ENCODE measurements at regions not wholly inside any gene's neighbourhood (a gene's known extent, or its start where the extent isn't known, plus 50 kb on each side); places are given as distances from the start of the nearest gene placed in this dataset.

- Mint-ChIP-seq H3K36me3 (ENCODE audit: low read depth) (no peaks in the 10 kb centered on the region), H3K27ac (no peak overlapping the region), H3K4me1 (no peaks in the 10 kb centered on the region), H3K9me3 (no peaks in the 10 kb centered on the region), H3K27me3 (no peaks in the 10 kb centered on the region), H3K4me3 (no peak overlapping the region)
- ATAC-seq (ENCODE audit: low read depth) = no peak
- ChIA-PET POLR2A (no interaction called here), CTCF (no interaction called here)
- no peak for TF ChIP-seq CTCF (IDR thresholded peaks at IDR 0.05)
- DNase-seq = no peak
- intact Hi-C loops (cut with micrococcal nuclease) = no loop called here
Observed at GRCh38 chr4:37157476-37158167, 86.9 kb upstream of the NWD2 start.

GRCh38 chr4:37160653-37161052, 83.9 kb upstream of the NWD2 start:
- no peaks in the 10 kb centered on the region for H3K36me3 Mint-ChIP-seq (ENCODE audit: low read depth)
- H3K27ac Mint-ChIP-seq = no peak overlapping the region
- DNase-seq = no peak
- no peaks in the 10 kb centered on the region for H3K27me3 Mint-ChIP-seq
- no peaks in the 10 kb centered on the region for H3K4me1 Mint-ChIP-seq
- CTCF ChIA-PET = no interaction called here
- no peak for ATAC-seq (ENCODE audit: low read depth)
- intact Hi-C loops (cut with micrococcal nuclease) = no loop called here
- POLR2A ChIA-PET = no interaction called here
- TF ChIP-seq CTCF (IDR thresholded peaks at IDR 0.05) = no peak
- H3K4me3 Mint-ChIP-seq = no peak overlapping the region
- H3K9me3 Mint-ChIP-seq = no peaks in the 10 kb centered on the region

- ChIA-PET POLR2A (no interaction called here), CTCF (no interaction called here)
- H3K4me1 Mint-ChIP-seq = no peaks in the 10 kb centered on the region
- intact Hi-C loops (cut with micrococcal nuclease) = no loop called here
- TF ChIP-seq CTCF (IDR thresholded peaks at IDR 0.05) = no peak
- ATAC-seq (ENCODE audit: low read depth) (no peak), DNase-seq (no peak)
- H3K36me3 Mint-ChIP-seq (ENCODE audit: low read depth) = no peaks in the 10 kb centered on the region
- H3K27me3 Mint-ChIP-seq = no peaks in the 10 kb centered on the region
- no peak overlapping the region for H3K4me3 Mint-ChIP-seq
- no peak overlapping the region for H3K27ac Mint-ChIP-seq
- no peaks in the 10 kb centered on the region for H3K9me3 Mint-ChIP-seq
Observed at GRCh38 chr4:37165844-37166243, 78.7 kb upstream of the NWD2 start.

GRCh38 chr4:37169956-37170355, 74.6 kb upstream of the NWD2 start:
- DNase-seq (no peak), ATAC-seq (ENCODE audit: low read depth) (no peak)
- H3K4me3 Mint-ChIP-seq = no peak overlapping the region
- H3K27me3 Mint-ChIP-seq = no peaks in the 10 kb centered on the region
- POLR2A ChIA-PET = no interaction called here
- no peak for TF ChIP-seq CTCF (IDR thresholded peaks at IDR 0.05)
- intact Hi-C loops (cut with micrococcal nuclease) = no loop called here
- no peak overlapping the region for H3K27ac Mint-ChIP-seq
- CTCF ChIA-PET = no interaction called here
- no peaks in the 10 kb centered on the region for H3K9me3 Mint-ChIP-seq
- no peaks in the 10 kb centered on the region for H3K4me1 Mint-ChIP-seq
- H3K36me3 Mint-ChIP-seq (ENCODE audit: low read depth) = no peaks in the 10 kb centered on the region

GRCh38 chr4:37188100-37188499, 56.4 kb upstream of the NWD2 start:
- Mint-ChIP-seq H3K9me3 (no peaks in the 10 kb centered on the region), H3K27ac (no peak overlapping the region), H3K36me3 (ENCODE audit: low read depth) (no peaks in the 10 kb centered on the region), H3K27me3 (no peaks in the 10 kb centered on the region), H3K4me3 (no peak overlapping the region), H3K4me1 (no peaks in the 10 kb centered on the region)
- no peak for ATAC-seq (ENCODE audit: low read depth)
- DNase-seq = no peak
- ChIA-PET CTCF (interaction anchor here (0.6 kb wide), 1 partner anchor 9 kb away, joined by 3 read pairs; no protein-coding TSS in a partner anchor), POLR2A (no interaction called here)
- intact Hi-C loops (cut with micrococcal nuclease) = no loop called here
- TF ChIP-seq CTCF (IDR thresholded peaks at IDR 0.05) = no peak

Data from activated B cell treated with CpG ODN at 0.5 μM for 24 hours (primary cell).